CD4-positive, CD25-positive, alpha-beta regulatory T cell (primary cell): ENCODE measurements at regions not wholly inside any gene's neighbourhood (a gene's known extent, or its start where the extent isn't known, plus 50 kb on each side); places are given as distances from the start of the nearest gene placed in this dataset.

Experiments used
- ATAC-seq, 2 donors: fragments of 150-1000 bp; cut with Tn5 transposase; one replicate each; pipeline ENCODE4 v1.10.0; 2021; ENCODE audit warnings: low read depth in 2 of 2, moderate number of reproducible peaks in 2 of 2, moderate library complexity in 1 of 2
- DNase-seq, 3 donors: peaks; one replicate each; pipeline versions ENCODE4 v3.0.0 to v3.0.0-alpha.2; 2012 to 2022; ENCODE audit warnings: mixed read lengths in 1 of 3
- H3K27ac ChIP-seq: one replicate; pipeline ENCODE4 v1.7.0; 2013; ENCODE audit warnings: mild to moderate bottlenecking, low read length; ENCODE audit not compliant: insufficient read depth, poor library complexity, severe bottlenecking
- H3K27me3 ChIP-seq: one replicate; pipeline ENCODE4 v1.7.0; 2013; ENCODE audit warnings: low read length; ENCODE audit not compliant: control insufficient read depth, insufficient read depth
- H3K36me3 ChIP-seq: one replicate; pipeline ENCODE4 v1.7.0; 2013; ENCODE audit warnings: mild to moderate bottlenecking, low read length, moderate library complexity; ENCODE audit not compliant: control insufficient read depth, insufficient read depth
- H3K4me1 ChIP-seq: 2 replicates; pipeline ENCODE4 v1.7.0; 2013; ENCODE audit warnings: mild to moderate bottlenecking, low read length; ENCODE audit not compliant: insufficient read depth, control insufficient read depth, poor library complexity, severe bottlenecking
- H3K4me3 ChIP-seq: one replicate; pipeline ENCODE4 v1.7.0; 2013; ENCODE audit warnings: low read depth, mild to moderate bottlenecking, low read length, moderate library complexity
- H3K9me3 ChIP-seq, 2 experiments: 1 replicate in 1 of 2; 2 replicates in 1 of 2; pipeline ENCODE4 v1.7.0; 2013; ENCODE audit warnings: low read length in 2 of 2, mild to moderate bottlenecking in 1 of 2, moderate library complexity in 1 of 2; ENCODE audit not compliant: control insufficient read depth in 2 of 2
- H3K27ac Mint-ChIP-seq, 3 donors: one replicate each; pipeline ENCODE4 v1.8.0; 2020 to 2022; ENCODE audit warnings: mild to moderate bottlenecking in 3 of 3, mixed read lengths in 3 of 3, moderate library complexity in 2 of 3
- H3K27me3 Mint-ChIP-seq: one replicate; pipeline ENCODE4 v1.8.0; 2022; ENCODE audit warnings: mild to moderate bottlenecking, mixed read lengths
- H3K36me3 Mint-ChIP-seq: one replicate; pipeline ENCODE4 v1.8.0; 2020; ENCODE audit warnings: mixed read lengths
- H3K4me1 Mint-ChIP-seq, 4 donors: one replicate each; pipeline ENCODE4 v1.8.0; 2020 to 2022; ENCODE audit warnings: mixed read lengths in 4 of 4, mild to moderate bottlenecking in 1 of 4
- H3K4me3 Mint-ChIP-seq, 4 donors: one replicate each; pipeline ENCODE4 v1.8.0; 2020 to 2022; ENCODE audit warnings: mild to moderate bottlenecking in 4 of 4, mixed read lengths in 4 of 4, moderate library complexity in 3 of 4
- H3K9me3 Mint-ChIP-seq, 7 donors: one replicate each; pipeline ENCODE4 v1.8.0; 2020 to 2022; ENCODE audit warnings: mixed read lengths in 7 of 7, mild to moderate bottlenecking in 3 of 7, moderate library complexity in 2 of 7

GRCh38 chr15:58235961-58236360 is 97.8 kb downstream of the AQP9 start:
- ATAC-seq (no peak), DNase-seq (no peak)
- H3K27ac Mint-ChIP-seq = no peak overlapping the region
- Histone ChIP-seq H3K9me3 (no peaks in the 10 kb centered on the region), H3K27me3 (no peaks in the 10 kb centered on the region), H3K4me1 (no peaks in the 10 kb centered on the region), H3K36me3 (no peaks in the 10 kb centered on the region), H3K27ac (no peak overlapping the region), H3K4me3 (no peak overlapping the region)
- peaks cover 15% of the 10 kb centered on the region for H3K27me3 Mint-ChIP-seq
- peaks cover 0 to 2% (median 0%) of the 10 kb centered on the region in 7 donors for H3K9me3 Mint-ChIP-seq
- H3K4me3 Mint-ChIP-seq = no peak overlapping the region
- no peaks in the 10 kb centered on the region for H3K36me3 Mint-ChIP-seq
- H3K4me1 Mint-ChIP-seq = no peaks in the 10 kb centered on the region

GRCh38 chr15:58240191-58240932 is 102.2 kb downstream of the AQP9 start:
- Histone ChIP-seq H3K9me3 (no peaks in the 10 kb centered on the region), H3K27me3 (no peaks in the 10 kb centered on the region), H3K27ac (no peak overlapping the region), H3K4me1 (no peaks in the 10 kb centered on the region), H3K4me3 (no peak overlapping the region), H3K36me3 (no peaks in the 10 kb centered on the region)
- DNase-seq (no peak), ATAC-seq (no peak)
- Mint-ChIP-seq H3K4me3 (no peak overlapping the region), H3K27ac (no peak overlapping the region), H3K36me3 (no peaks in the 10 kb centered on the region), H3K9me3 (no peaks in the 10 kb centered on the region), H3K27me3 (peaks cover 11% of the 10 kb centered on the region), H3K4me1 (peaks cover 0 to 3% (median 0%) of the 10 kb centered on the region in 4 donors)

GRCh38 chr15:58241872-58242271 is 103.7 kb downstream of the AQP9 start:
- Mint-ChIP-seq H3K36me3 (no peaks in the 10 kb centered on the region), H3K27ac (peak overlapping the region in 1 of 3 donors; percentile 48), H3K27me3 (peaks cover 11% of the 10 kb centered on the region), H3K4me1 (peaks cover 0 to 4% (median 0%) of the 10 kb centered on the region in 4 donors), H3K4me3 (no peak overlapping the region), H3K9me3 (no peaks in the 10 kb centered on the region)
- H3K4me3 ChIP-seq = no peak overlapping the region
- H3K9me3 ChIP-seq = no peaks in the 10 kb centered on the region
- ATAC-seq (no peak), DNase-seq (no peak)
- H3K27me3 ChIP-seq = peaks cover 2% of the 10 kb centered on the region
- no peak overlapping the region for H3K27ac ChIP-seq
- H3K4me1 ChIP-seq = no peaks in the 10 kb centered on the region
- no peaks in the 10 kb centered on the region for H3K36me3 ChIP-seq

- Histone ChIP-seq H3K4me1 (no peaks in the 10 kb centered on the region), H3K9me3 (no peaks in the 10 kb centered on the region), H3K4me3 (no peak overlapping the region), H3K36me3 (no peaks in the 10 kb centered on the region), H3K27me3 (peaks cover 2% of the 10 kb centered on the region), H3K27ac (no peak overlapping the region)
- Mint-ChIP-seq H3K9me3 (no peaks in the 10 kb centered on the region), H3K4me1 (peaks cover 0 to 4% (median 0%) of the 10 kb centered on the region in 4 donors), H3K4me3 (no peak overlapping the region), H3K36me3 (no peaks in the 10 kb centered on the region), H3K27ac (no peak overlapping the region), H3K27me3 (peaks cover 8% of the 10 kb centered on the region)
- ATAC-seq = no peak
- no peak for DNase-seq
Observed at GRCh38 chr15:58243070-58243469, 104.9 kb downstream of the AQP9 start.

- ATAC-seq = no peak
- no peaks in the 10 kb centered on the region for H3K36me3 ChIP-seq
- peaks cover 2% of the 10 kb centered on the region for H3K27me3 ChIP-seq
- Mint-ChIP-seq H3K27me3 (peaks cover 6% of the 10 kb centered on the region), H3K4me1 (peaks cover 0 to 14% (median 1%) of the 10 kb centered on the region in 4 donors), H3K9me3 (no peaks in the 10 kb centered on the region), H3K27ac (no peak overlapping the region), H3K36me3 (no peaks in the 10 kb centered on the region), H3K4me3 (no peak overlapping the region)
- no peak overlapping the region for H3K4me3 ChIP-seq
- peaks cover 3% of the 10 kb centered on the region for H3K4me1 ChIP-seq
- no peaks in the 10 kb centered on the region for H3K9me3 ChIP-seq
- H3K27ac ChIP-seq = no peak overlapping the region
- DNase-seq = no peak
Observed at GRCh38 chr15:58244536-58244935, 106.4 kb downstream of the AQP9 start.

GRCh38 chr15:58246041-58246440 is 107.9 kb downstream of the AQP9 start:
- no peaks in the 10 kb centered on the region for H3K9me3 Mint-ChIP-seq
- peaks cover 6% of the 10 kb centered on the region for H3K27me3 Mint-ChIP-seq
- no peak overlapping the region for H3K27ac Mint-ChIP-seq
- Histone ChIP-seq H3K27me3 (peaks cover 2% of the 10 kb centered on the region), H3K4me1 (peaks cover 14% of the 10 kb centered on the region), H3K27ac (no peak overlapping the region), H3K4me3 (no peak overlapping the region), H3K9me3 (no peaks in the 10 kb centered on the region), H3K36me3 (no peaks in the 10 kb centered on the region)
- H3K36me3 Mint-ChIP-seq = no peaks in the 10 kb centered on the region
- no peak for DNase-seq
- ATAC-seq = no peak
- peaks cover 6 to 29% (median 12%) of the 10 kb centered on the region in 4 donors for H3K4me1 Mint-ChIP-seq
- H3K4me3 Mint-ChIP-seq = no peak overlapping the region

GRCh38 chr15:58247855-58248842 is 110.0 kb downstream of the AQP9 start:
- no peak overlapping the region for H3K4me3 ChIP-seq
- no peaks in the 10 kb centered on the region for H3K9me3 Mint-ChIP-seq
- no peaks in the 10 kb centered on the region for H3K36me3 ChIP-seq
- H3K4me3 Mint-ChIP-seq = no peak overlapping the region
- no peak overlapping the region for H3K27ac Mint-ChIP-seq
- peaks cover 6 to 31% (median 13%) of the 10 kb centered on the region in 4 donors for H3K4me1 Mint-ChIP-seq
- H3K4me1 ChIP-seq = peaks cover 15% of the 10 kb centered on the region
- peaks cover 12% of the 10 kb centered on the region for H3K27me3 Mint-ChIP-seq
- ATAC-seq = no peak
- DNase-seq = no peak
- H3K27ac ChIP-seq = no peak overlapping the region
- H3K36me3 Mint-ChIP-seq = no peaks in the 10 kb centered on the region
- peaks cover 4% of the 10 kb centered on the region for H3K27me3 ChIP-seq
- no peaks in the 10 kb centered on the region for H3K9me3 ChIP-seq
